ENCODE measurements at regions not wholly inside any gene's neighbourhood (a gene's known extent, or its start where the extent isn't known, plus 50 kb on each side); places are given as distances from the start of the nearest gene placed in this dataset.

GRCh38 chr3:162764808-162765071 lies 1268.1 kb downstream of the OTOL1 start:
- Histone ChIP-seq H2BK15ac (ENCODE audit: low read depth, low read length) (no peak overlapping the region), H3K23me2 (ENCODE audit: insufficient read length, low read depth, low read length, poor library complexity, severe bottlenecking) (no peaks in the 10 kb centered on the region)
- no peak overlapping the region for H3K27ac Mint-ChIP-seq

More at GRCh38 chr3:162764808-162765071, 1268.1 kb downstream of the OTOL1 start:
- Histone ChIP-seq H4K91ac (ENCODE audit: insufficient read length, low read depth, low read length) (no peak overlapping the region), H3K4ac (ENCODE audit: low read depth, low read length) (no peak overlapping the region), H2AK5ac (ENCODE audit: insufficient read length, low read length) (no peak overlapping the region), H2AFZ (ENCODE audit: low read length) (no peak overlapping the region), H2BK12ac (ENCODE audit: insufficient read length, low read depth, low read length) (no peak overlapping the region), H3K4me1 (ENCODE audit: insufficient read depth, low read length) (no peaks in the 10 kb centered on the region), H4K8ac (replicated peaks; ENCODE audit: insufficient read length, low read depth, low read length) (no peak overlapping the region), H3K23ac (ENCODE audit: insufficient read length, low read depth, low read length) (no peak overlapping the region), H3T11ph (ENCODE audit: low read length) (no peak overlapping the region), H3K56ac (ENCODE audit: insufficient read length, low read depth, low read length) (no peak overlapping the region), H3K79me1 (ENCODE audit: insufficient read depth, low read depth, low read length, poor library complexity, severe bottlenecking) (no peaks in the 10 kb centered on the region), H3K79me2 (ENCODE audit: insufficient read depth, low read length) (no peaks in the 10 kb centered on the region; the same call in none of the 2 replicates), H2BK20ac (ENCODE audit: low read depth, low read length, poor library complexity, severe bottlenecking) (no peak overlapping the region), H2BK5ac (ENCODE audit: insufficient read length, low read length) (no peak overlapping the region), H3K9ac (ENCODE audit: extremely low read depth, insufficient read length, low read length) (no peak overlapping the region), H3K14ac (ENCODE audit: insufficient read depth, low read length) (no peak overlapping the region), H3K4me2 (ENCODE audit: insufficient read depth, insufficient read length, low read length) (no peak overlapping the region), H4K5ac (ENCODE audit: insufficient read length, low read depth, low read length) (no peak overlapping the region), H3K9me3 (ENCODE audit: control insufficient read depth, low read depth, low read length) (peaks cover 4% of the 10 kb centered on the region), H3K27ac (ENCODE audit: insufficient read length, low read depth, low read length) (no peak overlapping the region), H2BK120ac (ENCODE audit: low read depth, low read length, poor library complexity, severe bottlenecking) (no peak overlapping the region), H4K20me1 (ENCODE audit: control insufficient read depth, insufficient read depth, insufficient read length) (no peaks in the 10 kb centered on the region), H3K27me3 (ENCODE audit: insufficient read depth, low read length) (no peaks in the 10 kb centered on the region), H3K18ac (ENCODE audit: insufficient read length, low read depth, low read length) (no peak overlapping the region)
- no peak overlapping the region for H3K4me3 Mint-ChIP-seq
- DNase-seq = no peak
- peaks cover 11 to 15% (median 14%) of the 10 kb centered on the region in 3 experiments for H3K36me3 Mint-ChIP-seq (ENCODE audit: insufficient read depth in 1 of 3, low read depth in 3 of 3)
- H3K9me3 Mint-ChIP-seq = peaks cover 12 to 13% of the 10 kb centered on the region in 2 experiments
- H3K27me3 Mint-ChIP-seq (ENCODE audit: low read depth) = no peaks in the 10 kb centered on the region
- H3K4me1 Mint-ChIP-seq = no peaks in the 10 kb centered on the region
- TF ChIP-seq CTCF (conservative IDR thresholded peaks at IDR 0.05) = no peak

All from H9 (cell line).